SK-N-MC (cell line): ENCODE measurements at regions not wholly inside any gene's neighbourhood (a gene's known extent, or its start where the extent isn't known, plus 50 kb on each side); places are given as distances from the start of the nearest gene placed in this dataset.

Experiments used
- EZH2 ChIP-seq: fragments of 200-600 bp; sonication (generic); IDR thresholded peaks from one replicate; pipeline ENCODE4 v1.6.1; 2017; ENCODE audit warnings: antibody characterized with exemption
- POLR2AphosphoS5 ChIP-seq: IDR thresholded peaks from 2 replicates; pipeline ENCODE4 v1.6.1; 2012; ENCODE audit warnings: mild to moderate bottlenecking, low read depth, low read length, borderline replicate concordance

DNA sequence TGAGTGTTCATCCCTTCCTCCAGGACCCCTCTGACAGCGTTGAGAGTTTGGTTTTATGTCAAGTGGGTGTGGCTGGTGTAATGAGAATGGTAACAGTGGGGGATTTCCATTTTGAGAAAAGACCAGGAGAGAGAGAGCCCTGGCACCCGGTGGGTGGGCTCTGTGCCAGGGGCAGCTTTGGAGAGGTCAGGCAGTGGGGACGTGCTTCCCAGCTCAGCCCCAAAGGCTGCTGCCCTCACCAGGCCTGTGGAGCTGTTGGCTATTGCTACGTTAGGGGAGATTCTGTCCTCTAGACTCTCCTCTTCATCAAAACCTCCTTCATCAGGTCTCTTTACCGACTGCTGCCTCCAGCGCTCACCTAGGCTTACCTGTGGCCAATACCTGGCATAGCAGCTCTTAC is 176.3 kb downstream of the PTPRU start:
- no peak for TF ChIP-seq POLR2AphosphoS5
- TF ChIP-seq EZH2, result no peak
